Skeletal muscle tissue (tissue), 3 donors: ENCODE measurements at regions not wholly inside any gene's neighbourhood (a gene's known extent, or its start where the extent isn't known, plus 50 kb on each side); places are given as distances from the start of the nearest gene placed in this dataset.
"Not testable (repeated sequence)": the region's sequence is repeated elsewhere in the genome, so short reads cannot be mapped to it uniquely, and the experiment has no call there.

Source experiments
- H3K27ac ChIP-seq: one replicate; pipeline ENCODE4 v1.7.0; 2013; ENCODE audit warnings: mild to moderate bottlenecking, low read depth, low read length, inconsistent platforms
- H3K27me3 ChIP-seq, 3 donors: one replicate each; pipeline ENCODE4 v1.7.0; 2013; ENCODE audit warnings: low read length in 3 of 3; ENCODE audit not compliant: control insufficient read depth in 3 of 3, insufficient read depth in 3 of 3
- H3K36me3 ChIP-seq, 3 donors: one replicate each; pipeline ENCODE4 v1.7.0; 2013; ENCODE audit warnings: low read length in 3 of 3; ENCODE audit not compliant: control insufficient read depth in 3 of 3, insufficient read depth in 3 of 3
- H3K4me1 ChIP-seq, 3 donors: one replicate each; pipeline ENCODE4 v1.7.0; 2013; ENCODE audit warnings: low read length in 3 of 3, mild to moderate bottlenecking in 3 of 3; ENCODE audit not compliant: control insufficient read depth in 3 of 3, insufficient read depth in 3 of 3
- H3K4me3 ChIP-seq, 3 donors: one replicate each; pipeline ENCODE4 v1.7.0; 2013; ENCODE audit warnings: low read length in 3 of 3
- H3K9ac ChIP-seq, 3 donors: one replicate each; pipeline ENCODE4 v1.7.0; 2013; ENCODE audit warnings: low read length in 3 of 3, mild to moderate bottlenecking in 3 of 3, moderate library complexity in 2 of 3, low read depth in 1 of 3
- H3K9me3 ChIP-seq, 3 donors: one replicate each; pipeline ENCODE4 v1.7.0; 2013; ENCODE audit warnings: low read length in 3 of 3; ENCODE audit not compliant: control insufficient read depth in 3 of 3
- donor health status: Osteomylitis.

- Histone ChIP-seq H3K36me3 (no peaks in the 10 kb centered on the region), H3K4me3 (no peak overlapping the region), H3K4me1 (no peaks in the 10 kb centered on the region), H3K27me3 (no peaks in the 10 kb centered on the region), H3K27ac (no peak overlapping the region), H3K9ac (no peak overlapping the region), H3K9me3 (peaks cover 0 to 4% (median 0%) of the 10 kb centered on the region in 3 donors)
Measured at GRCh38 chrX:6990552-6991193, 156.8 kb upstream of the STS start.

- no peak overlapping the region for H3K9ac ChIP-seq
- no peak overlapping the region for H3K4me3 ChIP-seq
- H3K27me3 ChIP-seq: no peaks in the 10 kb centered on the region
- no peaks in the 10 kb centered on the region for H3K36me3 ChIP-seq
- no peak overlapping the region for H3K27ac ChIP-seq
- no peaks in the 10 kb centered on the region for H3K4me1 ChIP-seq
- no peaks in the 10 kb centered on the region for H3K9me3 ChIP-seq
Measured at GRCh38 chrX:6989858-6990257, 157.7 kb upstream of the STS start.

- H3K36me3 ChIP-seq, H3K4me3 ChIP-seq, H3K4me1 ChIP-seq, H3K27me3 ChIP-seq, H3K27ac ChIP-seq, H3K9ac ChIP-seq, H3K9me3 ChIP-seq: not testable (repeated sequence)
Measured at GRCh38 chrX:6988694-6989093, 158.8 kb upstream of the STS start.

- H3K27me3 ChIP-seq: no peaks in the 10 kb centered on the region
- no peaks in the 10 kb centered on the region for H3K36me3 ChIP-seq
- no peak overlapping the region for H3K9ac ChIP-seq
- H3K4me3 ChIP-seq: no peak overlapping the region
- H3K9me3 ChIP-seq: no peaks in the 10 kb centered on the region
- no peak overlapping the region for H3K27ac ChIP-seq
- no peaks in the 10 kb centered on the region for H3K4me1 ChIP-seq
Measured at GRCh38 chrX:6986915-6987314, 160.6 kb upstream of the STS start.

- Histone ChIP-seq H3K36me3 (no peaks in the 10 kb centered on the region), H3K4me1 (no peaks in the 10 kb centered on the region), H3K9ac (no peak overlapping the region), H3K4me3 (no peak overlapping the region), H3K9me3 (no peaks in the 10 kb centered on the region), H3K27ac (no peak overlapping the region), H3K27me3 (no peaks in the 10 kb centered on the region)
Measured at GRCh38 chrX:6985537-6985936, 162.0 kb upstream of the STS start.

- Histone ChIP-seq H3K27me3 (no peaks in the 10 kb centered on the region), H3K9ac (no peak overlapping the region), H3K4me1 (no peaks in the 10 kb centered on the region), H3K4me3 (no peak overlapping the region), H3K36me3 (no peaks in the 10 kb centered on the region), H3K27ac (no peak overlapping the region), H3K9me3 (no peaks in the 10 kb centered on the region)
Measured at GRCh38 chrX:6983207-6983955, 164.1 kb upstream of the STS start.

GRCh38 chrX:6981718-6982406, 165.7 kb upstream of the STS start:
- no peaks in the 10 kb centered on the region for H3K27me3 ChIP-seq
- no peaks in the 10 kb centered on the region for H3K4me1 ChIP-seq
- H3K9me3 ChIP-seq: no peaks in the 10 kb centered on the region
- H3K9ac ChIP-seq: no peak overlapping the region
- H3K36me3 ChIP-seq: no peaks in the 10 kb centered on the region
- no peak overlapping the region for H3K27ac ChIP-seq
- H3K4me3 ChIP-seq: no peak overlapping the region

- no peak overlapping the region for H3K9ac ChIP-seq
- H3K27me3 ChIP-seq: no peaks in the 10 kb centered on the region
- H3K4me1 ChIP-seq: no peaks in the 10 kb centered on the region
- H3K36me3 ChIP-seq: no peaks in the 10 kb centered on the region
- no peaks in the 10 kb centered on the region for H3K9me3 ChIP-seq
- no peak overlapping the region for H3K4me3 ChIP-seq
- H3K27ac ChIP-seq: no peak overlapping the region
Measured at GRCh38 chrX:6980981-6981380, 166.5 kb upstream of the STS start.

GRCh38 chrX:6968231-6968630, 179.3 kb upstream of the STS start:
- Histone ChIP-seq H3K9ac (no peak overlapping the region), H3K36me3 (no peaks in the 10 kb centered on the region), H3K27me3 (no peaks in the 10 kb centered on the region), H3K27ac (no peak overlapping the region), H3K4me1 (no peaks in the 10 kb centered on the region), H3K4me3 (no peak overlapping the region), H3K9me3 (no peaks in the 10 kb centered on the region)

- H3K4me1 ChIP-seq: no peaks in the 10 kb centered on the region
- H3K9me3 ChIP-seq: no peaks in the 10 kb centered on the region
- H3K36me3 ChIP-seq: no peaks in the 10 kb centered on the region
- H3K4me3 ChIP-seq: no peak overlapping the region
- H3K27me3 ChIP-seq: no peaks in the 10 kb centered on the region
- no peak overlapping the region for H3K27ac ChIP-seq
- H3K9ac ChIP-seq: no peak overlapping the region
Measured at GRCh38 chrX:6965729-6966128, 181.8 kb upstream of the STS start.
